ENCODE measurements at regions not wholly inside any gene's neighbourhood (a gene's known extent, or its start where the extent isn't known, plus 50 kb on each side); places are given as distances from the start of the nearest gene placed in this dataset.

DNA sequence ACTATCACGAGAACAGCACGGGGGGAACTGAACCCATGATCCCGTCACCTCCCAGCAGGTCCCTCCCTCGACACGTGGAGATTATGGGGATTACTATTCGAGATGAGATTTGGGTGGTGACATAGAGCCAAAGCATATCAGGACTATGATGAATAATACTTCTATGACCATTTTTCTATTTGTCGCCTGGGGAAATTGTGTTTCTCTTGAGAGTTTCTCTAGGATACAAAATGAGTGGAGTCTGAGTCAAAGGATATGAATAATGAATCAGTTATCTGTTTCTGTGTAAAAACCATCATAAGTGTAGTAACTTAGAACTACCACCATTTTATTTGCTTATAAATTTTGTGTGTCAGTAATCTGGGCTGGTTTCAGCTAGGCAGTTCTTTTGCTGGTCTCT lies 533.0 kb upstream of the ARX start:
- TF ChIP-seq, protein P1, sequence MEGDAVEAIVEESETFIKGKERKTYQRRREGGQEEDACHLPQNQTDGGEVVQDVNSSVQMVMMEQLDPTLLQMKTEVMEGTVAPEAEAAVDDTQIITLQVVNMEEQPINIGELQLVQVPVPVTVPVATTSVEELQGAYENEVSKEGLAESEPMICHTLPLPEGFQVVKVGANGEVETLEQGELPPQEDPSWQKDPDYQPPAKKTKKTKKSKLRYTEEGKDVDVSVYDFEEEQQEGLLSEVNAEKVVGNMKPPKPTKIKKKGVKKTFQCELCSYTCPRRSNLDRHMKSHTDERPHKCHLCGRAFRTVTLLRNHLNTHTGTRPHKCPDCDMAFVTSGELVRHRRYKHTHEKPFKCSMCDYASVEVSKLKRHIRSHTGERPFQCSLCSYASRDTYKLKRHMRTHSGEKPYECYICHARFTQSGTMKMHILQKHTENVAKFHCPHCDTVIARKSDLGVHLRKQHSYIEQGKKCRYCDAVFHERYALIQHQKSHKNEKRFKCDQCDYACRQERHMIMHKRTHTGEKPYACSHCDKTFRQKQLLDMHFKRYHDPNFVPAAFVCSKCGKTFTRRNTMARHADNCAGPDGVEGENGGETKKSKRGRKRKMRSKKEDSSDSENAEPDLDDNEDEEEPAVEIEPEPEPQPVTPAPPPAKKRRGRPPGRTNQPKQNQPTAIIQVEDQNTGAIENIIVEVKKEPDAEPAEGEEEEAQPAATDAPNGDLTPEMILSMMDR (IDR thresholded peaks at IDR 0.05): no peak
- TF ChIP-seq POLR2A (IDR thresholded peaks at IDR 0.05): no peak

Measured in upper lobe of left lung (tissue), 4 donors.